ENCODE measurements at regions not wholly inside any gene's neighbourhood (a gene's known extent, or its start where the extent isn't known, plus 50 kb on each side); places are given as distances from the start of the nearest gene placed in this dataset.

DNA sequence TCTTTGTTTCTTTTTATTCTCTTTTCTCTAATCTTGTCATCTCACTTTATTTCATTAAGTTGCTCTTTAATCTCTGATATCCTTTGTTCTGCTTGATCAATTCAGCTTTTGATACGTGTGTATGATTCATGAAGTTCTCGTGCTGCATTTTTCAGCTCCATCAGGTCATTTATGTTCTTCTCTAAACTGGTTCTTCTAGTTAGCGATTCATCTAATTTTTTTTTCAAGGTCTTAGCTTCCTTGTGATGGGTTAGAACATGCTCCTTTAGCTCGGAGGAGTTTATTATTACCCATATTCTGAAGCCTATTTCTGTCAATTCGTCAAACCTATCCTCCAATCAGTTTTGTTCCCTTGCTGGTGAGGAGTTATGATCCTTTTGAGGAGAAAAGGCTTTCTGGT, 1045.0 kb upstream of the ADGRL3 start:
- DNase-seq (ENCODE audit: low read depth), result no peak

DNA sequence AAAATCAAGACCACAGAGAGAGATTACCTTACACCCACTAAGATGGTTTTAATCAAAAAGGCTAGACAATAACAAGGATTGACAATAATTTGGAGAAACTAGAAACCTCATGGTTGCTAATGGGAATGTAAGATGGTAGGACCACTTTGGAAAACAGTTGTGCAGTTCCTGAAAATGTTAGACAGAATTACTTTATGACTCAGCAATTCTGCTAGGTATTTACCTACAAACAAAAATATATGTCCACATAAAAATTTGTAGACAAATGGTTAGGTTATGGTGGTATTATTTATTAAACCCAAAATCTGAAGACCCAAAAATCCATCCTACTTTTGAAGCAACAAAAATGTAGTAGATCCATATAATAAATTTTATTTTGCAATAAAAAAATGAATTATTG, 1027.0 kb upstream of the ADGRL3 start:
- no peak for DNase-seq (ENCODE audit: low read depth)

DNA sequence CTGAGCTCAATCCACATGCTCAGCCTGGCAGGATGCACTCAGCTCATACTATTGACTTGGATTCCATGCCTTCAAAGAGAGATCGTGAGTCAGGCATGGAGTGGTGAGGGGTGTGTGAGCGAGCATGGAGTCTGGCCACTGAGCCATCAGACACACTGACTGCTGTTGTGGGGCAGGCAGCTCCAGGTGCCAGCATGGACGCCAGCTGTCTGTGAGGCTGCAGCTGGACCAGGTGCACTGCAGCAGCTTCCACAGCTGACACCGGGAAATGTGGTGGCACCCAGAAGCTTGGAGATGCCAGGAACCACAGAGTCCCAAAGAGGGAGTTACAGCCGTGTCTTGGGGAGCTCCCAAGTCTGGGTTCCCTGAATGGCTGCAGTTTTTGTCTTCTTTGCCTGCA, 1026.4 kb upstream of the ADGRL3 start:
- DNase-seq (ENCODE audit: low read depth), result no peak

DNA sequence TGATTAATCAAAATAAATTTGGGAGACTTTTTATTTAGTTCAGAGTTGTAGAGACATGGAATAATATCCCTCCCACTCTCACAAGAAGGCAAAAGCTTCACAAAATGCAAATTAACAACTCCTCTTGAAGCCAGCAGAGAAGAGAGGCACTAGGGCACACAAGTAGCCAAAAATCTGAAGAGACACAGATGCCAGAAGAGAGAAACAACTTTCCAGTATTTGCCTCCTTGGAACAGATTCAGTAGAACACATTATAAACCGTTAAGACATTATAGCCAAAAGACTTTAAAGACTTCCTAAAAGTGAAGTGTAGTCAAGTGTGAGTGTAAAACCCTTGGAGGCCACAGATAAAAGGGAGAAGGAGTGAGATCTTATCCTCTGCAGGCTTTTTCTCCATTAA, 1024.9 kb upstream of the ADGRL3 start:
- DNase-seq (ENCODE audit: low read depth), result no peak

DNA sequence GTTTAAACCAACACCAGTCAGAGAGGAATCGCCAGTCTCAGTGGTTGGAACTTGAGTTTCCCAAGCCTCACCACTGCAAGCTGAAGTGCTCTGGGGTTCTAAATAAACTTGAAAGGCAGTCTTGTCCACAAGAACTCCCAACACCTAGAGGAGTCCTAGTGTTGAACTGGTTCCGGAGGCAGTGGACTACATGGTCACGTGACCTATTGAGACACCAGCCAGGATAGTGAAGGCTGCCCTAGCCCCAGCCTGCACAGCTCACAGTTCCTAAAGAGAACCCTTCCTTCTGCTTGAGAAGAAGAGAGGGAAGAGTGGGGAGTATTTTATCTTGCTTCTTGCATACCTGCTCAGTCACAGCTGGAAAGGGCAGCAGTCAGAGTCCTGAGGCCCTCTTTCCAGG, 1012.7 kb upstream of the ADGRL3 start:
- DNase-seq (ENCODE audit: low read depth), result no peak

DNA sequence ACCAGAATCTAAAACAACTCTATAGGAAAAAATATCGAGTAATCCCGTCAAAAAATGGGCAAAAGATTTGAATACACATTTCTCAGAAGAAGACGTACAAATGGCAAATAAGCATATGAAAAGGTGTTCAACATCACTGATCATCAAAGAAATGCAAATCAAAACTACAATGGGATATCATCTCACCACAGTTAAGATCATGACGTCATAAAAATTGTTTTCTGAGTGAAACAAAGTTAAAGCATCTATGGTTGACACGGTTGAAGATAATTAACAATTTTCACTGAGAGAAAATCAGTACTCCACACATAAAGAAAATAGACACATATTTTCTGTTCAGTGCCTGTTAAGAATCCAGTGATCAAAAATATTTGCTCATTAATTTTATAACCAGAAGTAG, 1010.8 kb upstream of the ADGRL3 start:
- DNase-seq (ENCODE audit: low read depth), result no peak

DNA sequence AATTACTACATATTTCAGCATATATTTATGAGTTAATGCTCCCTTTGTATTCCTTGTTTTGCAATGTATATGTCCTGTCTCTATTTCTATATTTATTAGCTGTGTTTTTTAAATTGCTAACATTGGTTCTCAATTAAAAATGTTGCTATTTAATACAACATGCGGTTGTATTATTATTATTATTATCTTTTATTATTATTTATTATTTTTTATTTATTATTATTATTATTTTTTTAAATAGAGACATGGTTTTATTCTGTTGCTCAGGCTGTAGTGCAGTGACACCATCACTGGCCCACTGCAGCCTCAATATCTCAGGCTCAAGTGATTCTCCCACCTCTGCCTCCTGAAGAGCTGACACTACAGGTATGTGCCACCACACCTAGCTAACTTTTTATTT, 1005.9 kb upstream of the ADGRL3 start:
- DNase-seq (ENCODE audit: low read depth), result no peak

DNA sequence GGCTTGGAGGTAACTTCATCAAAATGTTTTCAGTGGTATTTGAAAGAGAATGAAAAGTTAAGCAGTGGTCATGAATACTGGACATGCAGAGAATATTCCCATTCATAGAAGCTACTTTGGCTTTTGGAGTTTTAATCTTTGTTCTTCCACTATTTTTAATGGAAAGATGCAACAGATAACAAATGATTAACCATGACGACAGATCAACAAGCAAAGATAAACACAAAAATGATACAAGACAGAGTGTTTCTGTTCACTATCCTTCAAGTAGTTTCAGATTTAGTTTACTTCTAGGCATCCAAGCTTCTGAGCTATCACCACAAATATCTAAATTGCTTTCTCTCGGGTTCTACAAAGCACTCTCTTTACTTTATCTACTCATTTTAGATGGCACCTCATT, 1004.9 kb upstream of the ADGRL3 start:
- no peak for DNase-seq (ENCODE audit: low read depth)

DNA sequence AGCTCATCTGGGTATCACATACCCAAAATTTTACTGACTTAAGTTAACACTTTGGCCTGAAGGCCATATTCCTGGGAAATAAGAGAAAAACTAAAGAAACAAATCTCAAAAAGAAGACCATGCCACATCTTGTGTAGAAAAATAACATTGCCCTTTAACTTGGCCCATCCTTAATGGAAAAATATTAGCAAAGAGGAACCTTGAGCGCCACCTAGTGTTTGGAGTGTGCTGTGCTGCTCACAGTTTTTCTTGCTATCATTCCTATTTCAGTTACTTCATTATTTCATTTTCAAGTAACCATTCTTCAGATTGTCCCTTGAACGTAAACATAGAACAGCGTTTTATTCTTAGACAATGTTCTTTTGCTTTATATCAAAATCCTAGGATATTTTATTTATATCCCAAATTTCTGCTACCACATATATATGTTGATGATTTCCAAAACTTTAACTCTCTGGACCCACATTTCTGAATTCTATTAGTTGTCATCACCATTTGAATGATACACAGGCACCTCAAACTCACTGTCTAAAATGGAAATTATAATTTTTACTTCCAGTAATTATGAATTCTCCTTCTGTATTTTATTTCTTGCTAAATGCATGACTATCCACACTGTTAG, 999.0 kb upstream of the ADGRL3 start:
- peak; percentile 16 for DNase-seq (ENCODE audit: low read depth)

DNA sequence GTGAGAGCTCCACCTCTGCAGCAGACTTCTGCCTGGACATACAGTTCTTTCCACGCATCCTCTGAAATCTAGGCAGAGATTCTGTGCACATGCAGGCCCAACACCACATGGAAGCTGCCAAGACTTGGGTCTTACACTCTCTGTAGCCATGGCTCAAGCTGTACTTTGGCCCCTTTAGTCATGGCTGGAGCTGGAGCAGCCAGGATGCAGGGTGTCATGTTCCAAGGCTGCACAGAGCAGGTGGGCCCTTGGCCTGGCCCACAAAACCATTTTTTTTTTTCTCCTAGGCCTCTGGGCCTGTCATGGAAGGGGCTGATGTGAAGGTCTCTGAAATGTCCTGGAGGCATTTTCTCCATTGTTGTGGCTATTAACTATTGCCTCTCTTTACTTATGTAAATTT, 990.5 kb upstream of the ADGRL3 start:
- DNase-seq (ENCODE audit: low read depth), result no peak

DNA sequence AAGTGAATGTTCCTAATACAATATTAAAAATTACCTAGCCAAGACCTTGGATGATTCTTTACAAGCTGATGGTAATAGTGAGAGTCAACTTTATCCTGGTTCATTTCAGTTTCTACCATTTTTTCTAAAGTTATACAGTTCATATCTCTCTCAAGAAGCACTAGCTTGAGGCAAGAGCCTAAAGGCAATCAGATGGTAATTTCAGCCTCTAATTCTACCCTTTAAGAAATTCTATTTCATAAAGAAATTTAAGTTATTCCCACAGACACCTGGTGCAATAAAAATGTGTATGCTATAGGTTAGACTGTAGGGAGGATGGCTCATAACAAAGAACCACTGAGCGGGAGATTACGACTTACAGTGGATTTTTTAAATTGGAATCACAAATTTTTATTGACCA, 984.2 kb upstream of the ADGRL3 start:
- no peak for DNase-seq (ENCODE audit: low read depth)

DNA sequence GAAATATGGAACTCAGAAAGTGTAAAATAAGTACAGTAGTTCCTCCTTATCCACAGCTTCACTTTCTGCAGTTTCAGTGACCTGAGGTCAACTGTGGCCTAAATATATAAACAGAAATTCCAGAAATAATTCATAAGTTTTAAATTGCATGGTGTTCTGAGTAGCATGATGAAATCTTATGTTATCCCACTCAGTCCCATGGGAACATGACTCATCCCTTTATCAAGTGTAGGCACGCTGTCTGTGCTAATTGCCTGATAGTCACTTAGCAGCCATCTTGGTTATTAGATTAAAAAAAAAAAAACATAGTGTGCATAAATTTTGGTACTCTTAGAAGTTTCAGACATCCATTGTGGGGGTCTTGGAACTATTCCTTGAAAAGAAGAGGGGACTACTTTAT, 983.4 kb upstream of the ADGRL3 start:
- no peak for DNase-seq (ENCODE audit: low read depth)

DNA sequence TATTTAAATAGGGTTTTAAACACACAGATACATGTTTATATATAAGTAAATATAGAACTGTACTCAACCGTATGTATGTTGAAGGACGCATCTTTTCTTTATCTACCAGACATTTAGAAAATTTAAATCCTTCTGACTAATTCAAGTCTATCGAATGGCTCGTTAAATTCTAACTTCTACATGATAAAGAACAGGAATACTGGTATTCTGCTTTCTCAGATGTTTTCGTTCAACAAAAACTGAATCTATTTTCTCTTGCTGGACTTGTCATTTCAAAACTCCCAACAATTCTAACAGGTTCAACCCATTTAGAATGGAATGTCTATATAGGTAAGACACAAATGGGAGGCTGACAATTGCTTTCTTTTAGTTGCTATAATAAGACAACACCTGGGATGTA, 978.3 kb upstream of the ADGRL3 start:
- no peak for DNase-seq (ENCODE audit: low read depth)

DNA sequence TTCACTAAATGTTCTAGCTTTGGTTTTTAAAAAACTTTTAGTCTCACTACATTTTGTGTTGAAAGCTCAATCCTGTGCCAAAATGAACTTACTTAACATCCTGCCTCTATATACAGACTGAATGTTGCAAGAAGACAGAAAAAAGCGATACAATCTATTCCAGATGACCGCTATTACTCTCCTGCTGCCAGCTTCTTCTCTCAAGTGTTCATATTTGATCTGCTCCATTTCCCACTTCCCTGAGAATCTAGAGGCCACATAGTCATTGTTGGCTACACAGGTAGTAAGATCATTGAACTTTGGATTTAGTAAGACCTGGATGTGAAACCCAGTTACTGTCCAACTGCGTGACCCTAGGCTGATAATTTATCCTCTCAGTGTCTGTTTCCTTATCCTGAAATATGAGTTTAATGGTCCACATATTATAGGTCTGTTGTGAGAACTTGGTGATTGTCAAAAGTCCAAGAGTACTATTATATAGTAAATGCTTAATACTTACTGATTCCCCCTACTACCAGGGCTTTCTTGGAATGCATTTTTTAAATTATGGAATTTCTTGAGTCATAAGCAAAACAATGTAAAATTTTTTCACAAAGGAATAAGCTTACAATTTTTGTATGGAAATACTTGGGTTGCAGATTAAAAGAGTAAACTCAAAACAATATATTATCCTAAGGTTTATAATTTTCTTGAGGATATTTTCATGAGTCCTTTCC, 976.8 kb upstream of the ADGRL3 start:
- no peak for DNase-seq (ENCODE audit: low read depth)

DNA sequence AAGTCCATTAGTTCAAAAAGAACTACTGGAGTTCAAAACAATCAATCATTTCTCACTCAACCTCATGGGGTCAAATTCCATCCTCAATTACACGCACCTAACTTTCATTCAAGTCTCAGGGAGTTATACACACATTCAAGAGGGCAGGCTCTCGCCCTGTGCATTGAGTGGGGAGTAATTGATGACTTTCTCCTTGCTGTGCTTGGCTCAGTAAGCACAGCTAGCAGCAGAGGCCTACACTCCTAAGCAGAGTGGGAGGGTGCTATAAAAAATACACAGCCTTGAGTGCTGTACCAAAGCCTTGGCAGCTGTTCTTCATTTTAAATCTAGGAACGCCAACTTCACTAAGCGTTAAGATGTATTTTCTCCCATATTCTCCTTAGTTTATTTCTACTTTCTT, 958.3 kb upstream of the ADGRL3 start:
- DNase-seq (ENCODE audit: low read depth), result no peak

DNA sequence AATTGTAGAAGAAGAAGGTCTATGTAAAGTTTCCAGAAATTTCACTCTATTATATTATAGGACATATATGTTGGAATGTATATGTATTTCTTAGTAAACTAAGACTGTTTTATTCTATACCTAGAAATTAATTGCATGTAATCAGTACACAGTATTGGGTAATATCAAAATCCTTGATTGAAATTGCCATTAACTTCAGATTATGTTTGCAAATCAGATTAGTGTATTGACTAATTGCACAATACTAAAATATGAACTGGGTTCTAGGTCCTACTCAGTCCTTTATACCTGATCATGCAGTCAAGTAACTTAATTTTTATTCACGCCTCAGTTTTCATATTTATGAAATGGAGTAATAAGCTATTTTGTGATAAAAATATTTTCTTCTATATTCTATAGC, 950.3 kb upstream of the ADGRL3 start:
- no peak for DNase-seq (ENCODE audit: low read depth)

DNA sequence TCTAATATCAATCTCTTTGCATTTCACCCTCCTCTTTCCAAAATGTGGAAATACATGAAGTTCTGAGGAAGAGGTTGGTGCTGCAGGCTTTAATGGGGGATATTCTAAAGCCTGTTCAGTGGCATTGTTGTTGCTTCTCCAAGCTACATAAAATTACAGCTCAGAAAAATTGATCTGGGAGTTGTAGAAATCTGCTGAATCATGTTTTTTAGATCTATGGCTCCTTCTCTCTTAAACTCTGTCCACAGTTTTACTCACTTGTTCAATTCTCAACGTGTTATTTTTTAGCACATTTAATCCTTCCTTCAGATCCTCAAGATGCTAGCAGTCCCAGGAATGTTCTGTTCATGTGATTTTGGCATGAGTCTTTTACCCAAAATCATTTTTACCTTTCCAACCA, 949.5 kb upstream of the ADGRL3 start:
- no peak for DNase-seq (ENCODE audit: low read depth)

DNA sequence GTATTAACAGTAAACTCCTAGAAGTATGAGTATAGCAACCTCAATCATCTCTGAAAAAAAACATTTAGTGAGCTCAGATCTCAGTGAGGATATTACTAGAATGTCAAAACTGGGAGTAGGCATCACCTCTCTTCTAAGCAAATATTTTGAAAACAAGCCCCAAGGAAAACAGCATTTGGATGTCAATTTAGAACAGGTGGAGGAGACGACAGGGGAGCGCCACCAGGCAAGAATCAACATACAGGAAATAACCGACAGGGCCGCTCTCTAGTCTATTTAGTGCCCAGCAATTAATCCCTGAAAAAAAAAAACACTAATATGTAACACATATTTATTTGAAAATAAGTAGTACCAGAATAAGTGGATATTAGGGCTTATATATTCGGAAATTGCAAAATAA, 940.3 kb upstream of the ADGRL3 start:
- no peak for DNase-seq (ENCODE audit: low read depth)

DNA sequence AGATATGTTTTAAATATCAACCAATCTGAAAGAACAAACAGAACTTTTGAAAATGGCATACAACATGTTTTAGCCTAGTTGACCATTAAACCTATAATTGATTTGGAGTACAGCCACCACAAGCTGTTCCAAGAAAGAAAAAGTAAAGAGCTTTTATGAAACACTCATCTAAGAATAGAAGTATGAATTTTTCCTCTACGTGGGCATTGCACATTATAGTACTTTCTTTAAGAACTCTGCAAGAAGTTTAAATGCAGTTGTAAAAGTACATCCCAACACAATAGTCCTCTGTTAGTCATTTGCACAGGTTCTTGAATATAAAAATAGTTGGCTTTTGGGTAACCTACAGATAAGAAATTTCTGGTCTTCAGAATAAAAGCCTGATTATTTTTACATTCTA, 933.6 kb upstream of the ADGRL3 start:
- no peak for DNase-seq (ENCODE audit: low read depth)

DNA sequence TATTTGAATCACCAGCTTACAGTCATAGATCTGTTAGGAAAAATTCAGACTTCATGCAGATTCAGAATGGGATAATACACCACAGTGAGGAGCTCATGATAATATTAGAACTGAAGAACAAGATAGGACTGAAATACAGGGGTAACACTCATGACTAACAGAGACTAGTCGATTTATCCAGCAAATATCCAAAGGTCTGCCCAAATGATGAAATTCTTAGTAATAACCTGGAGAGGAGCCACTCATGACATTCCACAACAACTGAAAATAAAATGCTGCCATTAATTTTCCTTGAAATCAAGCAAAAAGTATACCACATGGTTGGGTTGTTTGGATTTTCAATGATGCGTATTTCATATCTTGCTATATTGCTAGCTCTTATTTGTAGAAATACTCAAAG, 903.7 kb upstream of the ADGRL3 start:
- no peak for DNase-seq (ENCODE audit: low read depth)

DNA sequence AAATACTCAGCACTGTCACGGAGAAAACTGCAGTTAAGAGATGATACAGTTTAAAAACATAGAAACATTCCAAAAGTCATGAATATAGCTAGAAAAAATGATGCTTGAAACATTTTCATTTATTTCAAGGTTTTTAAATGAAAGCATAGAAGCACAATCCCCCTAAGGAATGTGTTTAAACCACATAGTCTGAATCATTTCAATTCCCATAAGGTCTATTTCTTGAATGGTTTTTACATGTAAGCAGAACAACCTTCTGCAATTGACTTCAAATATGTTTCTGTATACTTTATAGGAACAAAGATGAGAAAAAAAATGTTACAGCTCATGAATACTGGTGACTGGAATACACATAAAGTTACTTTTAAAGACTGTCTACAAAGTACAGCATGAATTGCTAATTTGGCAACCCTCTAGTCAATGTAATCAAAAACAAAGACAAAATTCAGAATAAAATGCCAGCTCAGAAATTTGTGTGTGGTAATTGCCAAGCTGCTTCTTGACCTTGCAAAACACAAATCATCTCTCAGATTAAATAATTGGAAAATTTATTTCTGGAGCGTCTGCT, 886.4 kb upstream of the ADGRL3 start:
- DNase-seq (ENCODE audit: low read depth), result no peak

DNA sequence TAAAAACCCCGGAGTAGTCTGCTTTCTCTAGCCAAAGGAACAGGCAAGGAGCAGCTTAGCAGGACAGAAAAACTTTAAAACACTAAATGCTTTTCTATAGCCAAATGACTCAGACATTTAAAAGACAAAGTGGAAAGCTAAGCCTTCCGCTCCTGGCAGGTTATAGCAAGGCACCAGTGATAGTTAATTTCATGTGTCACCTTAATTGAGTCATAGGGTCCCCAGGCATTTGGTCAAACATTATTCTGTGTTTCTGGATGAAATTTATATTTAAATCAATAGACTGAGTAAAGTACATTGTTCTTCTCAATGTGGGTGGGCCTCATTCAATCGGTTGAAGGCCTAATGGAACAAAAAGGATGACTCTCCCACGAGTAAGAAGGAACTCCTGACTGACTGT, 885.7 kb upstream of the ADGRL3 start:
- no peak for DNase-seq (ENCODE audit: low read depth)

DNA sequence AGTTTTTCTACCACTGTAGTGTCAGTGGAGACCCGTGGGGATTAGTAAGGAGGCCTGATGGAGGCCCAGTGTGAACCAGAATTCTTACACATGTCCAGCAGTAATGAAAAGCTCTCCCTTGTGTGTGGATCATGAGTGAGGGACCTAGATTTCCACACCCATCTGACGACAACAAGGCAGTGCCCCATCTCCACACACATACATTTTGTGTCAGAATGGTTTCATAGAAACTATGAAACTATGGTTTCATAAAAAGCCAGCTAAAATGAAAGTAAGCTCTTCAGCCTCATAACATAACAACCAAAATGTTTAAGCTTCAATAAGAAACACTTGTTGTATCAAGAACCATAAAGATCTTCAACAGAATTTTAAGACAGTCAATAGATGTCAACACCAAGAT, 884.5 kb upstream of the ADGRL3 start:
- no peak for DNase-seq (ENCODE audit: low read depth)

DNA sequence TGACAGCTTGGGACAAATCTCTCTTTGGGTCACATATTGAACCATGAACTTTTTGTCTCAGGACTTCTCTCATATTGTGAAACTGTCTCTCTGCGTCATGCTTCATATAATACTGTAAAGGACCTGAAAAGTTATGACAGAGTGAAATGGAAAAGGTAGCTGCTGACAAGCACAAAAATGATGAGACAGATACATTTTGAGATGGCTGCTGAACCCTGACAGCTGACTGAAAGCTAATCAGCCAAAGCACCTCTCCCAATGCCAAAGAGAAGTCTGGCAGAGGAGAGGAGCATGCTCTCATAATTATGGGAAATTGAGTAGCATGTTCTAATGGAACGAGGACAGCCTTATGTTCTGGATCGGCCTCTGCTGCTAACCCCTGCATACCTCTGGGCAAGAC, 873.4 kb upstream of the ADGRL3 start:
- DNase-seq (ENCODE audit: low read depth), result no peak
